ENCODE measurements at regions not wholly inside any gene's neighbourhood (a gene's known extent, or its start where the extent isn't known, plus 50 kb on each side); places are given as distances from the start of the nearest gene placed in this dataset.

DNA sequence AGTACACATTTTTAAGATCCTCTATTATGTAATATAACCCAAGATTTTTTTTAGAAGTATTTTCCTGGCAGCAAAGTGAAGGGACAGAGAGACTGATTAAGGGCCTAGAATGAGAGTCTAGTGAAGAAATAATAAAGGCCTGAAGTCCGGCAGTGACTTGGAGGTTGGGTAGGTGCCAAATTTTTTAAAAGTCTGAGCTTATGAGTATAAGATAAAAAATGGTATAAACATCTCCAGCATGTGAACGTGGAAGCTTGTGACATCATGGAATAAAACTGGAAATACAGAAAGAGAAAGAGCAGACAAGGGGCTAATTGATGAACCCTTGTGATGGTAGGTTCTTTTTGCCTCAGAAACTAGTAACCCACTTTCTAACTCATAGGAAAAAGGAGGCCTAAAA lies 174.6 kb downstream of the SUCLA2 start:
- intact Hi-C loops (cut with DNase I), result no loop called here
- Histone ChIP-seq H3K36me3 (no peaks in the 10 kb centered on the region), H3K27ac (peak overlapping the region in 2 of 4 donors; percentile 18 to 40), H3K4me1 (no peaks in the 10 kb centered on the region), H3K4me3 (no peak overlapping the region), H3K27me3 (no peaks in the 10 kb centered on the region), H3K9me3 (no peaks in the 10 kb centered on the region)
- TF ChIP-seq EP300 (IDR thresholded peaks at IDR 0.05) (no peak), POLR2AphosphoS5 (IDR thresholded peaks at IDR 0.05) (peak in 1 of 4 donors; percentile 15)
- 67 to 69% methylated on average over 2 of the region's 2 CpGs for WGBS, 2 donors
- DNase-seq, result no peak

DNA sequence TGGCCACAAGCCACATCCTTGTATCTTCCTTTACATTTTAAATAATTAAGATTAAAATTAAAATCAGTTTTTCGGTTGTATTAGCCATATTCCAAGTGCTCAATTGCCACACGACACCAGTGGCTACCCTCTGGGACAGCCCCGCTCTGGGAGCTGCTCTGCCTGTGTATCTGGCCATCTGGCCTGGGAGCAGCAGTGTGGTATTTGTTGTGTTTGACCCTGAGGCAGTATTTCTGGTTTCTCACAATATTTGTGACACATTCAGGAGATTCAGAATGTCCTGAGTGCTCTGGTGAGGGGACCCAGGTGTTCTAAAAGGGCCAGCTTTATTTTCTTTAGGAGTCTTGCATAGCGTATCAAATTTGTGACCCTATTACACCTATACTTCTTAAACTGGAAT lies 179.0 kb downstream of the SUCLA2 start:
- H3K36me3 ChIP-seq, result no peaks in the 10 kb centered on the region
- DNase-seq, result no peak
- no peaks in the 10 kb centered on the region for H3K4me1 ChIP-seq
- no peaks in the 10 kb centered on the region for H3K27me3 ChIP-seq
- H3K4me3 ChIP-seq, result no peak overlapping the region
- intact Hi-C loops (cut with DNase I), result no loop called here
- 89 to 94% methylated on average over 4 of the region's 4 CpGs for WGBS, 2 donors
- no peaks in the 10 kb centered on the region for H3K9me3 ChIP-seq
- TF ChIP-seq EP300 (IDR thresholded peaks at IDR 0.05), result no peak
- TF ChIP-seq POLR2A (IDR thresholded peaks at IDR 0.05), result no peak
- TF ChIP-seq, protein P1, sequence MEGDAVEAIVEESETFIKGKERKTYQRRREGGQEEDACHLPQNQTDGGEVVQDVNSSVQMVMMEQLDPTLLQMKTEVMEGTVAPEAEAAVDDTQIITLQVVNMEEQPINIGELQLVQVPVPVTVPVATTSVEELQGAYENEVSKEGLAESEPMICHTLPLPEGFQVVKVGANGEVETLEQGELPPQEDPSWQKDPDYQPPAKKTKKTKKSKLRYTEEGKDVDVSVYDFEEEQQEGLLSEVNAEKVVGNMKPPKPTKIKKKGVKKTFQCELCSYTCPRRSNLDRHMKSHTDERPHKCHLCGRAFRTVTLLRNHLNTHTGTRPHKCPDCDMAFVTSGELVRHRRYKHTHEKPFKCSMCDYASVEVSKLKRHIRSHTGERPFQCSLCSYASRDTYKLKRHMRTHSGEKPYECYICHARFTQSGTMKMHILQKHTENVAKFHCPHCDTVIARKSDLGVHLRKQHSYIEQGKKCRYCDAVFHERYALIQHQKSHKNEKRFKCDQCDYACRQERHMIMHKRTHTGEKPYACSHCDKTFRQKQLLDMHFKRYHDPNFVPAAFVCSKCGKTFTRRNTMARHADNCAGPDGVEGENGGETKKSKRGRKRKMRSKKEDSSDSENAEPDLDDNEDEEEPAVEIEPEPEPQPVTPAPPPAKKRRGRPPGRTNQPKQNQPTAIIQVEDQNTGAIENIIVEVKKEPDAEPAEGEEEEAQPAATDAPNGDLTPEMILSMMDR (IDR thresholded peaks at IDR 0.05), result no peak
- TF ChIP-seq POLR2AphosphoS5 (IDR thresholded peaks at IDR 0.05), result no peak
- no peak overlapping the region for H3K27ac ChIP-seq

- DNase-seq, result no peak
- Histone ChIP-seq H3K4me3 (no peak overlapping the region), H3K27me3 (no peaks in the 10 kb centered on the region), H3K4me1 (no peaks in the 10 kb centered on the region), H3K9me3 (no peaks in the 10 kb centered on the region), H3K36me3 (no peaks in the 10 kb centered on the region), H3K27ac (no peak overlapping the region)
- no peak for TF ChIP-seq EP300 (IDR thresholded peaks at IDR 0.05)
- TF ChIP-seq POLR2AphosphoS5 (IDR thresholded peaks at IDR 0.05), result no peak
- TF ChIP-seq POLR2A (IDR thresholded peaks at IDR 0.05), result no peak
- TF ChIP-seq, protein P1 (IDR thresholded peaks at IDR 0.05), result no peak
- WGBS, 2 donors, result 64 to 79% methylated on average over 5 of the region's 5 CpGs
- intact Hi-C loops (cut with DNase I), result no loop called here
Observed at GRCh38 chr13:47816831-47817230, 184.2 kb downstream of the SUCLA2 start.

- Histone ChIP-seq H3K4me1 (no peaks in the 10 kb centered on the region), H3K9me3 (no peaks in the 10 kb centered on the region), H3K4me3 (no peak overlapping the region), H3K27me3 (no peaks in the 10 kb centered on the region), H3K36me3 (no peaks in the 10 kb centered on the region), H3K27ac (no peak overlapping the region)
- intact Hi-C loops (cut with DNase I), result no loop called here
- no peak for DNase-seq
- TF ChIP-seq POLR2A (IDR thresholded peaks at IDR 0.05) (no peak), EP300 (IDR thresholded peaks at IDR 0.05) (no peak), POLR2AphosphoS5 (IDR thresholded peaks at IDR 0.05) (no peak)
- TF ChIP-seq, protein P1 (IDR thresholded peaks at IDR 0.05), result no peak
- WGBS, 2 donors, result 83 to 87% methylated on average over 1 of the region's 1 CpG
Observed at GRCh38 chr13:47813718-47814117, 187.4 kb downstream of the SUCLA2 start.

- Histone ChIP-seq H3K4me1 (no peaks in the 10 kb centered on the region), H3K36me3 (no peaks in the 10 kb centered on the region), H3K27ac (no peak overlapping the region), H3K4me3 (no peak overlapping the region), H3K9me3 (no peaks in the 10 kb centered on the region), H3K27me3 (no peaks in the 10 kb centered on the region)
- TF ChIP-seq, protein P1 (IDR thresholded peaks at IDR 0.05), result no peak
- no peak for TF ChIP-seq POLR2AphosphoS5 (IDR thresholded peaks at IDR 0.05)
- TF ChIP-seq EP300 (IDR thresholded peaks at IDR 0.05), result no peak
- no peak for TF ChIP-seq POLR2A (IDR thresholded peaks at IDR 0.05)
- no peak for DNase-seq
- intact Hi-C loops (cut with DNase I), result no loop called here
- 39 to 73% methylated on average over 1 of the region's 1 CpG for WGBS, 2 donors
Observed at GRCh38 chr13:47809411-47809810, 191.7 kb downstream of the SUCLA2 start.

All from sigmoid colon (tissue), 6 donors.